OCI-LY1 (cell line): ENCODE measurements at regions not wholly inside any gene's neighbourhood (a gene's known extent, or its start where the extent isn't known, plus 50 kb on each side); places are given as distances from the start of the nearest gene placed in this dataset.

ENCODE experiments used
- H2AFZ ChIP-seq: fragments of 200-600 bp; sonication (generic), shearing (Covaris generic); 2 replicates; pipeline ENCODE4 v1.6.0; 2014; ENCODE audit warnings: antibody characterized with exemption, mild to moderate bottlenecking, low read length
- H3F3A ChIP-seq: fragments of 200-600 bp; sonication (generic), shearing (Covaris generic); 2 replicates; pipeline ENCODE4 v1.6.0; 2014; ENCODE audit warnings: mild to moderate bottlenecking, antibody characterized with exemption, low read length, moderate library complexity; ENCODE audit not compliant: insufficient read depth
- H3K27ac ChIP-seq: fragments of 200-600 bp; sonication (generic); 2 replicates; pipeline ENCODE4 v1.5.1; 2014; ENCODE audit warnings: low read length, mixed run types, mild to moderate bottlenecking, low read depth; ENCODE audit not compliant: poor library complexity, severe bottlenecking
- H3K27me3 ChIP-seq: fragments of 200-600 bp; sonication (generic); 2 replicates; pipeline ENCODE4 v1.6.0; 2014; ENCODE audit warnings: antibody characterized with exemption, mild to moderate bottlenecking, low read length, moderate library complexity; ENCODE audit not compliant: insufficient read depth
- H3K36me3 ChIP-seq: fragments of 200-600 bp; sonication (generic); 2 replicates; pipeline ENCODE4 v1.6.1; 2014; ENCODE audit warnings: mild to moderate bottlenecking, antibody characterized with exemption, low read length, moderate library complexity, mixed read lengths; ENCODE audit not compliant: insufficient read depth
- H3K4me1 ChIP-seq: fragments of 200-600 bp; sonication (generic); 2 replicates; pipeline ENCODE4 v1.5.1; 2014; ENCODE audit warnings: mild to moderate bottlenecking, low read length, moderate library complexity; ENCODE audit not compliant: insufficient read depth, severe bottlenecking
- H3K4me2 ChIP-seq: fragments of 200-600 bp; sonication (generic), shearing (Covaris generic); 2 replicates; pipeline ENCODE4 v1.6.1; 2014; ENCODE audit warnings: low read length
- H3K4me3 ChIP-seq: fragments of 200-600 bp; sonication (generic); 2 replicates; pipeline ENCODE4 v1.5.1; 2014; ENCODE audit warnings: low read length, low read depth, mild to moderate bottlenecking, mixed read lengths; ENCODE audit not compliant: poor library complexity, severe bottlenecking
- H3K79me2 ChIP-seq: fragments of 200-600 bp; shearing (Covaris generic); 2 replicates; pipeline ENCODE4 v1.6.1; 2016; ENCODE audit warnings: mixed run types, low read length, mixed read lengths; ENCODE audit not compliant: insufficient read depth
- H3K9ac ChIP-seq: fragments of 200-600 bp; sonication (generic), shearing (Covaris generic); 2 replicates; pipeline ENCODE4 v1.6.1; 2014; ENCODE audit warnings: mild to moderate bottlenecking, low read length, mixed read lengths
- H3K9me2 ChIP-seq: fragments of 200-600 bp; sonication (generic), shearing (Covaris generic); 2 replicates; pipeline ENCODE4 v1.6.1; 2014; ENCODE audit warnings: low read depth, mild to moderate bottlenecking, low read length, mixed read lengths
- H3K9me3 ChIP-seq: fragments of 200-600 bp; shearing (Covaris generic); 2 replicates; pipeline ENCODE4 v1.6.1; 2014; ENCODE audit warnings: low read length, mixed read lengths
- H4K20me1 ChIP-seq: fragments of 200-600 bp; sonication (generic), shearing (Covaris generic); 2 replicates; pipeline ENCODE4 v1.6.0; 2016; ENCODE audit warnings: mild to moderate bottlenecking, low read length; ENCODE audit not compliant: insufficient read depth
- CTCF ChIP-seq: fragments of 200-600 bp; sonication (generic), shearing (Covaris generic); IDR thresholded peaks from 2 replicates; pipeline ENCODE4 v1.5.1; 2017; ENCODE audit warnings: mild to moderate bottlenecking, antibody characterized with exemption, low read length, moderate library complexity, mixed read lengths
- EZH2 ChIP-seq: fragments of 200-600 bp; sonication (generic), shearing (Covaris generic); IDR thresholded peaks from 2 replicates; pipeline ENCODE4 v1.8.0; 2017; ENCODE audit warnings: borderline replicate concordance, mixed run types, mild to moderate bottlenecking, antibody characterized with exemption, low read length, moderate library complexity, mixed read lengths

GRCh38 chr5:74093561-74093960, 467.6 kb downstream of the ARHGEF28 start:
- Histone ChIP-seq H3K4me3 (no peak overlapping the region), H3K9ac (no peak overlapping the region), H3K27me3 (no peaks in the 10 kb centered on the region), H3K4me2 (no peak overlapping the region), H3K9me2 (no peaks in the 10 kb centered on the region), H3F3A (no peaks in the 10 kb centered on the region), H3K4me1 (no peaks in the 10 kb centered on the region), H3K27ac (no peak overlapping the region), H2AFZ (no peak overlapping the region), H4K20me1 (no peaks in the 10 kb centered on the region), H3K79me2 (no peaks in the 10 kb centered on the region), H3K36me3 (no peaks in the 10 kb centered on the region), H3K9me3 (no peaks in the 10 kb centered on the region)
- TF ChIP-seq EZH2 (no peak), CTCF (no peak)

GRCh38 chr5:74092766-74093165, 466.8 kb downstream of the ARHGEF28 start:
- Histone ChIP-seq H3K36me3 (no peaks in the 10 kb centered on the region), H3K9me2 (no peaks in the 10 kb centered on the region), H3K27ac (no peak overlapping the region), H3K4me2 (no peak overlapping the region), H3K4me1 (no peaks in the 10 kb centered on the region), H2AFZ (no peak overlapping the region), H3F3A (no peaks in the 10 kb centered on the region), H3K9ac (no peak overlapping the region), H3K79me2 (no peaks in the 10 kb centered on the region), H4K20me1 (no peaks in the 10 kb centered on the region), H3K4me3 (no peak overlapping the region), H3K27me3 (no peaks in the 10 kb centered on the region), H3K9me3 (no peaks in the 10 kb centered on the region)
- TF ChIP-seq CTCF (no peak), EZH2 (no peak)

- Histone ChIP-seq H3K4me3 (no peak overlapping the region), H2AFZ (no peak overlapping the region), H3K79me2 (no peaks in the 10 kb centered on the region), H3K27me3 (no peaks in the 10 kb centered on the region), H3K27ac (no peak overlapping the region), H3F3A (no peaks in the 10 kb centered on the region), H4K20me1 (no peaks in the 10 kb centered on the region), H3K36me3 (no peaks in the 10 kb centered on the region), H3K9me2 (no peaks in the 10 kb centered on the region), H3K9me3 (no peaks in the 10 kb centered on the region), H3K4me1 (no peaks in the 10 kb centered on the region), H3K9ac (no peak overlapping the region), H3K4me2 (no peak overlapping the region)
- TF ChIP-seq CTCF, result no peak
- no peak for TF ChIP-seq EZH2
Measured at GRCh38 chr5:74085782-74086181, 459.8 kb downstream of the ARHGEF28 start.
